ENCODE measurements at regions not wholly inside any gene's neighbourhood (a gene's known extent, or its start where the extent isn't known, plus 50 kb on each side); places are given as distances from the start of the nearest gene placed in this dataset.

- DNase-seq (ENCODE audit: low read depth, low spot score) = no peak
Measured at GRCh38 chr1:38291906-38292521, 245.4 kb upstream of the POU3F1 start.

- DNase-seq (ENCODE audit: low read depth, low spot score) = no peak
Measured at GRCh38 chr1:38291336-38291735, 244.7 kb upstream of the POU3F1 start.

- no peak for DNase-seq (ENCODE audit: low read depth, low spot score)
Measured at GRCh38 chr1:38289034-38289433, 242.4 kb upstream of the POU3F1 start.

GRCh38 chr1:38287547-38287946, 241.0 kb upstream of the POU3F1 start:
- DNase-seq (ENCODE audit: low read depth, low spot score) = no peak

GRCh38 chr1:38287036-38287435, 240.4 kb upstream of the POU3F1 start:
- DNase-seq (ENCODE audit: low read depth, low spot score) = no peak

GRCh38 chr1:38285807-38286530, 239.4 kb upstream of the POU3F1 start:
- DNase-seq (ENCODE audit: low read depth, low spot score) = no peak

- no peak for DNase-seq (ENCODE audit: low read depth, low spot score)
Measured at GRCh38 chr1:38284953-38285352, 238.4 kb upstream of the POU3F1 start.

GRCh38 chr1:38283696-38284470, 237.3 kb upstream of the POU3F1 start:
- no peak for DNase-seq (ENCODE audit: low read depth, low spot score)

- DNase-seq (ENCODE audit: low read depth, low spot score) = no peak
Measured at GRCh38 chr1:38279148-38279547, 232.6 kb upstream of the POU3F1 start.

- DNase-seq (ENCODE audit: low read depth, low spot score) = no peak
Measured at GRCh38 chr1:38277646-38278045, 231.1 kb upstream of the POU3F1 start.

- no peak for DNase-seq (ENCODE audit: low read depth, low spot score)
Measured at GRCh38 chr1:38275960-38276359, 229.4 kb upstream of the POU3F1 start.

- no peak for DNase-seq (ENCODE audit: low read depth, low spot score)
Measured at GRCh38 chr1:38274974-38275373, 228.4 kb upstream of the POU3F1 start.

- DNase-seq (ENCODE audit: low read depth, low spot score) = no peak
Measured at GRCh38 chr1:38273196-38273804, 226.7 kb upstream of the POU3F1 start.

- DNase-seq (ENCODE audit: low read depth, low spot score) = no peak
Measured at GRCh38 chr1:38272515-38272914, 225.9 kb upstream of the POU3F1 start.

GRCh38 chr1:38270849-38271633, 224.4 kb upstream of the POU3F1 start:
- DNase-seq (ENCODE audit: low read depth, low spot score) = no peak

- no peak for DNase-seq (ENCODE audit: low read depth, low spot score)
Measured at GRCh38 chr1:38269923-38270848, 223.6 kb upstream of the POU3F1 start.

GRCh38 chr1:38268226-38268625, 221.6 kb upstream of the POU3F1 start:
- no peak for DNase-seq (ENCODE audit: low read depth, low spot score)

GRCh38 chr1:38267037-38268036, 220.7 kb upstream of the POU3F1 start:
- no peak for DNase-seq (ENCODE audit: low read depth, low spot score)

GRCh38 chr1:38266197-38266520, 219.6 kb upstream of the POU3F1 start:
- DNase-seq (ENCODE audit: low read depth, low spot score) = no peak

Data from activated CD4-positive, CD25-positive, alpha-beta regulatory T cell treated with anti-CD3 and anti-CD28 coated beads, Interleukin-2, amount 50 U/mL, for 16 hours (primary cell).